ENCODE measurements at regions not wholly inside any gene's neighbourhood (a gene's known extent, or its start where the extent isn't known, plus 50 kb on each side); places are given as distances from the start of the nearest gene placed in this dataset.

GRCh38 chr5:117246424-117246823 is 671.8 kb upstream of the SEMA6A start:
- TF ChIP-seq, protein P1, sequence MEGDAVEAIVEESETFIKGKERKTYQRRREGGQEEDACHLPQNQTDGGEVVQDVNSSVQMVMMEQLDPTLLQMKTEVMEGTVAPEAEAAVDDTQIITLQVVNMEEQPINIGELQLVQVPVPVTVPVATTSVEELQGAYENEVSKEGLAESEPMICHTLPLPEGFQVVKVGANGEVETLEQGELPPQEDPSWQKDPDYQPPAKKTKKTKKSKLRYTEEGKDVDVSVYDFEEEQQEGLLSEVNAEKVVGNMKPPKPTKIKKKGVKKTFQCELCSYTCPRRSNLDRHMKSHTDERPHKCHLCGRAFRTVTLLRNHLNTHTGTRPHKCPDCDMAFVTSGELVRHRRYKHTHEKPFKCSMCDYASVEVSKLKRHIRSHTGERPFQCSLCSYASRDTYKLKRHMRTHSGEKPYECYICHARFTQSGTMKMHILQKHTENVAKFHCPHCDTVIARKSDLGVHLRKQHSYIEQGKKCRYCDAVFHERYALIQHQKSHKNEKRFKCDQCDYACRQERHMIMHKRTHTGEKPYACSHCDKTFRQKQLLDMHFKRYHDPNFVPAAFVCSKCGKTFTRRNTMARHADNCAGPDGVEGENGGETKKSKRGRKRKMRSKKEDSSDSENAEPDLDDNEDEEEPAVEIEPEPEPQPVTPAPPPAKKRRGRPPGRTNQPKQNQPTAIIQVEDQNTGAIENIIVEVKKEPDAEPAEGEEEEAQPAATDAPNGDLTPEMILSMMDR (IDR thresholded peaks at IDR 0.05): no peak
- TF ChIP-seq, protein P2, sequence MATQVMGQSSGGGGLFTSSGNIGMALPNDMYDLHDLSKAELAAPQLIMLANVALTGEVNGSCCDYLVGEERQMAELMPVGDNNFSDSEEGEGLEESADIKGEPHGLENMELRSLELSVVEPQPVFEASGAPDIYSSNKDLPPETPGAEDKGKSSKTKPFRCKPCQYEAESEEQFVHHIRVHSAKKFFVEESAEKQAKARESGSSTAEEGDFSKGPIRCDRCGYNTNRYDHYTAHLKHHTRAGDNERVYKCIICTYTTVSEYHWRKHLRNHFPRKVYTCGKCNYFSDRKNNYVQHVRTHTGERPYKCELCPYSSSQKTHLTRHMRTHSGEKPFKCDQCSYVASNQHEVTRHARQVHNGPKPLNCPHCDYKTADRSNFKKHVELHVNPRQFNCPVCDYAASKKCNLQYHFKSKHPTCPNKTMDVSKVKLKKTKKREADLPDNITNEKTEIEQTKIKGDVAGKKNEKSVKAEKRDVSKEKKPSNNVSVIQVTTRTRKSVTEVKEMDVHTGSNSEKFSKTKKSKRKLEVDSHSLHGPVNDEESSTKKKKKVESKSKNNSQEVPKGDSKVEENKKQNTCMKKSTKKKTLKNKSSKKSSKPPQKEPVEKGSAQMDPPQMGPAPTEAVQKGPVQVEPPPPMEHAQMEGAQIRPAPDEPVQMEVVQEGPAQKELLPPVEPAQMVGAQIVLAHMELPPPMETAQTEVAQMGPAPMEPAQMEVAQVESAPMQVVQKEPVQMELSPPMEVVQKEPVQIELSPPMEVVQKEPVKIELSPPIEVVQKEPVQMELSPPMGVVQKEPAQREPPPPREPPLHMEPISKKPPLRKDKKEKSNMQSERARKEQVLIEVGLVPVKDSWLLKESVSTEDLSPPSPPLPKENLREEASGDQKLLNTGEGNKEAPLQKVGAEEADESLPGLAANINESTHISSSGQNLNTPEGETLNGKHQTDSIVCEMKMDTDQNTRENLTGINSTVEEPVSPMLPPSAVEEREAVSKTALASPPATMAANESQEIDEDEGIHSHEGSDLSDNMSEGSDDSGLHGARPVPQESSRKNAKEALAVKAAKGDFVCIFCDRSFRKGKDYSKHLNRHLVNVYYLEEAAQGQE (IDR thresholded peaks at IDR 0.05): no peak
- TF ChIP-seq, protein P3, sequence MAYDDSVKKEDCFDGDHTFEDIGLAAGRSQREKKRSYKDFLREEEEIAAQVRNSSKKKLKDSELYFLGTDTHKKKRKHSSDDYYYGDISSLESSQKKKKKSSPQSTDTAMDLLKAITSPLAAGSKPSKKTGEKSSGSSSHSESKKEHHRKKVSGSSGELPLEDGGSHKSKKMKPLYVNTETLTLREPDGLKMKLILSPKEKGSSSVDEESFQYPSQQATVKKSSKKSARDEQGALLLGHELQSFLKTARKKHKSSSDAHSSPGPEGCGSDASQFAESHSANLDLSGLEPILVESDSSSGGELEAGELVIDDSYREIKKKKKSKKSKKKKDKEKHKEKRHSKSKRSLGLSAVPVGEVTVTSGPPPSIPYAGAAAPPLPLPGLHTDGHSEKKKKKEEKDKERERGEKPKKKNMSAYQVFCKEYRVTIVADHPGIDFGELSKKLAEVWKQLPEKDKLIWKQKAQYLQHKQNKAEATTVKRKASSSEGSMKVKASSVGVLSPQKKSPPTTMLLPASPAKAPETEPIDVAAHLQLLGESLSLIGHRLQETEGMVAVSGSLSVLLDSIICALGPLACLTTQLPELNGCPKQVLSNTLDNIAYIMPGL (CRISPR knock-in tag; IDR thresholded peaks at IDR 0.05; ENCODE audit: borderline replicate concordance): no peak
- no peak for TF ChIP-seq HOXA7 (CRISPR knock-in tag; IDR thresholded peaks at IDR 0.05)
- TF ChIP-seq ZC3H11A (IDR thresholded peaks at IDR 0.05): no peak
